Choroid plexus epithelial cell (primary cell): ENCODE measurements at regions not wholly inside any gene's neighbourhood (a gene's known extent, or its start where the extent isn't known, plus 50 kb on each side); places are given as distances from the start of the nearest gene placed in this dataset.

ENCODE experiments used
- DNase-seq: peaks from one replicate; pipeline ENCODE4 v3.0.0-alpha.2; 2010; ENCODE audit warnings: low read depth
- H3K4me3 ChIP-seq: 2 replicates; pipeline ENCODE4 v1.5.1; 2011; ENCODE audit warnings: low read depth, mild to moderate bottlenecking, control low read depth, low read length, moderate library complexity
- TF ChIP-seq, protein P1 (sequence below): conservative IDR thresholded peaks from 2 replicates; pipeline ENCODE4 v1.5.1; 2011; ENCODE audit warnings: low read depth, mild to moderate bottlenecking, control low read depth, inconsistent platforms, low read length, moderate library complexity

DNA sequence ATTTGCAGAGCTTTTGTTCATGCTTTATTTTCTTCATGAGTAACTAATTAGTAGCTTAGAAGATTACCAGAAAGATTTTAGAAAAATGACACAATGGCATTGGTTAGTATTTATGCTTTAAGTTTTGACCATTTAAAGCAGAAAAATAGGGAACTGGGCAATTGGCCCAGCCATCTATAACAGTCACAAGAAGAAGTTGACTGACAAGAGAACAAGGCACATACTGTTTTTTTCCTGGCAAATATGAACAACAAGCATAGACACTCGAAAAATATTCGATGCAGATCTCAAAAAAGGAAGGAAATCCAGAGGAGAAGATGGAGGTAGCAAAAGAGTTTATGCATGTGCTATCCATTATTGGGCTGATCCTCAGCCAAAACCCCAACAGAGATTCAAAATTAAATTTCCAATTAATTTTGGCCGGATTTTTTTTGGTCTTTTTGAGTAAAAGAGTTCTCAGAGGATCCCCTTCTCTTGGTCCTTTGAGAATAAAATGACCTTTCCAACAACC is 200.8 kb upstream of the SLC35G4 start:
- TF ChIP-seq, protein P1, sequence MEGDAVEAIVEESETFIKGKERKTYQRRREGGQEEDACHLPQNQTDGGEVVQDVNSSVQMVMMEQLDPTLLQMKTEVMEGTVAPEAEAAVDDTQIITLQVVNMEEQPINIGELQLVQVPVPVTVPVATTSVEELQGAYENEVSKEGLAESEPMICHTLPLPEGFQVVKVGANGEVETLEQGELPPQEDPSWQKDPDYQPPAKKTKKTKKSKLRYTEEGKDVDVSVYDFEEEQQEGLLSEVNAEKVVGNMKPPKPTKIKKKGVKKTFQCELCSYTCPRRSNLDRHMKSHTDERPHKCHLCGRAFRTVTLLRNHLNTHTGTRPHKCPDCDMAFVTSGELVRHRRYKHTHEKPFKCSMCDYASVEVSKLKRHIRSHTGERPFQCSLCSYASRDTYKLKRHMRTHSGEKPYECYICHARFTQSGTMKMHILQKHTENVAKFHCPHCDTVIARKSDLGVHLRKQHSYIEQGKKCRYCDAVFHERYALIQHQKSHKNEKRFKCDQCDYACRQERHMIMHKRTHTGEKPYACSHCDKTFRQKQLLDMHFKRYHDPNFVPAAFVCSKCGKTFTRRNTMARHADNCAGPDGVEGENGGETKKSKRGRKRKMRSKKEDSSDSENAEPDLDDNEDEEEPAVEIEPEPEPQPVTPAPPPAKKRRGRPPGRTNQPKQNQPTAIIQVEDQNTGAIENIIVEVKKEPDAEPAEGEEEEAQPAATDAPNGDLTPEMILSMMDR, result no peak
- no peak for DNase-seq

DNA sequence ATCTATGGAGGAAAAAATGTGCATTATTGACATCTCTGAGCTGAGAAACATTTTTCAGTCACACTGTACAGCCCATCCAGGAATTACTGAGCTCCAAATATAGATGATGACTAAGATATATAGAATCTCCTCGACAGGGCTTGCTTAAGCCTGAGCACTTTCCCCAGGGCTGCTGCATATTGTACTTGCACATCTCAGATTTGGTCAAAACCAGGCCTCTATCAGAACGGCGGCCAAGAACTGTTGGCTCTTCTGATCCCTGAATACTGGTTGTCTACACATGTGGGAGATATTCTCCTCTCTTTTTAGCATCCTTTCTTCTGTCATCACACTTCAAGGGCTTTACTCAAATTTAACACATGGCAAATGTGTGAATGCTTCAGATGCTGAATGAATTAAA is 201.5 kb upstream of the SLC35G4 start:
- peak; percentile 73 for DNase-seq
- no peak overlapping the region for H3K4me3 ChIP-seq

More for the DNA sequence above, 200.8 kb upstream of the SLC35G4 start:
- no peak overlapping the region for H3K4me3 ChIP-seq

DNA sequence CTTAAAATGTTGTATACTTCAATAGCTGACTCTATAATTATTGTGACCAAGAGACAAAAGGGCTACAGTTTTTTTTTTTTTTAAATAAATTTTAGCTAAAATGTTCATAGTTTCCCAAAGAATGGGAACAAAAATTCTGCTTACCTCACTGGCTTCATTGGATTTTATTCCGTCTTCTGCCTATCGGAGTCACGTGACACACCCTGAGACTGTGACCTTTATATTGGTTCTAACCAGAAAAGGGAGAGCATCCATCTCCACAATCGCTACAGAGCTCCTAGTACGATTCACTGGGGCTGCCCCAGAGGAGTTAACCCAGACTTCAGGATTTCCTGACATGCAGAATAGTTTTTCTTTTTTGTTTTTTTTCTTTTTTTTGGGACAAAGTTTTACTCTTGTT is 203.6 kb upstream of the SLC35G4 start:
- TF ChIP-seq, protein P1, result no peak
- H3K4me3 ChIP-seq, result no peak overlapping the region
- DNase-seq, result no peak

More for the DNA sequence above, 201.5 kb upstream of the SLC35G4 start:
- TF ChIP-seq, protein P1, result no peak

DNA sequence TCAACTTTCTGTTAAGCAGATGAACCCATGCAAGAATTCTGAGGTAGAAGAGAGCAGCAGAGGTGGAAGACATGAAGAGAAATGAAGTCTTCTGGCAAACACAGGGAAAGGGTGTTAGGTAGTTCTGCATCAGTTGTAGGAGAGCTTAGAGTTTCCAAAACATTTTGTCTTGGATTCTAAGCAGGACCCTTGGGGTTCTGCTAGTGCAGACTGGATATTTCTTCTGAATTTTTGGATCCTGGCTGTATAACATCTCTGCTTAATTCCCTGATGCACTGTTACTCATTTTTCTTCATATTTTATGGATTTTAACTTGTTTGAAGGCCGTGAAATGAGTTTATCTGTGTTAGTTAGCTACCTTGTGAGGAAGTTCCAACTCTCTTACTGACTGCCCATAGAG is 208.7 kb upstream of the SLC35G4 start:
- no peak overlapping the region for H3K4me3 ChIP-seq
- no peak for DNase-seq
- TF ChIP-seq, protein P1, result no peak

DNA sequence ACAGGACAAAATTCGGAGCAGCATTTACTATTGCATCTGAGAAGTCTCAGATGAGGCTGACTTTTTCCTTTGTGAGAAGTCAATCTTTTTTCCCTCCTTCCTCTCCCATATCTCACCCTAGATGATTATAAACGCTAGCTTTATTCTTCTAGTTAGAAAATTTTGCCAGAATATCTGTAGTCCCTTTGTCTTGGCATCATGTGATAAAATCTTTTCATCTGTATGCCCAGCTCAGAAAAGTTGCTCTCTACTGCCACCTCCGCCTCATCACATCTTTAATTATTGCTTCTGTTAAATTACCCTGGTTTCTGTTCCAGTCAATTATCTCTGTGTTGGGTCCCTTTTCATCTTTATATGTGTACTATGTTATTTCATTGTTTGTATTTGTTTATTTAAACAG is 210.8 kb upstream of the SLC35G4 start:
- TF ChIP-seq, protein P1, result peak; percentile 53
- no peak overlapping the region for H3K4me3 ChIP-seq
- peak; percentile 44 for DNase-seq

DNA sequence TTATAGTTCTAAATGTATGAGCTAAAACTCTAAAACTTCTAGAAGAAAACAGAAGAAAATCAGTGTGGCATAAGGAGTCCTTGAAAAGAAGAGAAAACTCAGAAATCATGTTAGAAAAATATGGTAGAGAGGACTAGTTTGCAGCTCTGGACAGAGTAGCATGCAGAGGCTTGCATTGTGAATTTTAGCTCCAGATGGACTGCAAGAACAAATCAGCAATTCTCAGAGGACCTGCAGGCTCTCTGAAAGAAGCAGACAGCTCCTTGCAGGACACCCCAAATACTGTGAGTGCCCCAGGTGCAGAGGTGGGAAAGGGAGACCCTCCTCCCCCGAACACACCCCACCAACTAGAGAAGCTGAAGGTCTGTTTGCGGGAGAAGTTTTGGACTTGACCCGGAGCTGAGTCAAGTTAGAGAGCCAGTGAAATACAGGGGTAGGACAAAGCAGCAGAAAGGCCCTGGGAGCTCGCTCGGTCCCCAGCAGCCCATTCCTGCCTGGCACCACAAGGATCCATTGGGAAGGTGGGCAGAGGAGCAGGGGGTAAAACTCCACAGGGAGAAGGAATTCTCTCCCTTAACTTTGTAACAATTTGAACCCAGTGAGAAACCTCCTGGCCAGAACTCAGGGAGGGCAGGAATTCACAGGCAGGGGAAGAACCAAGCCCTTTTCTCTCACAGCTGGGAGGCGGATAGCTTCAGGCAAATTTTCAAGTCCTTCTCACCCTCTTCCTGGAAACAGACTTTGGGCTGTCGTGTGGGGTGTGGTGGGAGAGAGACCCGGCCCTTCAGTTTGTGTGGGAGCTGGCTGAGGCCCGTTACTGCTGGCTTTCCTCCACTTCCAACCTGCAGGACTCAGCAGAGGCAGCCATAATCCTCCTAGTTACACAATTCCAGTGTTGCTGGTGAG is 216.2 kb upstream of the SLC35G4 start:
- no peak for DNase-seq
- no peak overlapping the region for H3K4me3 ChIP-seq
- TF ChIP-seq, protein P1, result no peak
